ENCODE measurements at regions not wholly inside any gene's neighbourhood (a gene's known extent, or its start where the extent isn't known, plus 50 kb on each side); places are given as distances from the start of the nearest gene placed in this dataset.

DNA sequence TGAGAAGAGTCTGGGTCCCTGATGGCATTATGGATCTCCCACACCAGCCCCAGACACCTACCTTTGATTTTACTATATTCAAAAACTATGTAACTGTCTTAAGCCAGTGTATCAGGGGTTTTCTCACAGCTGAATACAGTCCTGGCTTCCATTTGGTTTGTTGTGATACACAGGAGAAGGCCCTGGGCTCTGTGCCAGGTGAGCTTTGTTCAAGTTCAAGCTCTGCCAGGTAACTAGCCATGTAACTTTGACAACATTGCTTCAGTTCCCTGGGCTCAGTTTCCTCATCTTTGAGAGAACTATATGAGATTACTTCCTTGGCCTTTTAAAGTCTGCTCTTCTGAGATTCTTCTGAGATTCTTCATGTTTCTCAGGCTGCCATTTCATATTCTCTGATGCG, 327.5 kb upstream of the TENM4 start:
- Histone ChIP-seq H3K9me3 (ENCODE audit: low read depth) (no peaks in the 10 kb centered on the region), H3K4me3 (no peak overlapping the region), H3K27me3 (no peaks in the 10 kb centered on the region), H3K4me1 (ENCODE audit: low read depth) (peaks cover 2% of the 10 kb centered on the region), H3K27ac (no peak overlapping the region), H3K36me3 (no peaks in the 10 kb centered on the region)
- no peak for DNase-seq (ENCODE audit: low read depth in 1 of 2, low spot score in 1 of 2)
- TF ChIP-seq, protein P1, sequence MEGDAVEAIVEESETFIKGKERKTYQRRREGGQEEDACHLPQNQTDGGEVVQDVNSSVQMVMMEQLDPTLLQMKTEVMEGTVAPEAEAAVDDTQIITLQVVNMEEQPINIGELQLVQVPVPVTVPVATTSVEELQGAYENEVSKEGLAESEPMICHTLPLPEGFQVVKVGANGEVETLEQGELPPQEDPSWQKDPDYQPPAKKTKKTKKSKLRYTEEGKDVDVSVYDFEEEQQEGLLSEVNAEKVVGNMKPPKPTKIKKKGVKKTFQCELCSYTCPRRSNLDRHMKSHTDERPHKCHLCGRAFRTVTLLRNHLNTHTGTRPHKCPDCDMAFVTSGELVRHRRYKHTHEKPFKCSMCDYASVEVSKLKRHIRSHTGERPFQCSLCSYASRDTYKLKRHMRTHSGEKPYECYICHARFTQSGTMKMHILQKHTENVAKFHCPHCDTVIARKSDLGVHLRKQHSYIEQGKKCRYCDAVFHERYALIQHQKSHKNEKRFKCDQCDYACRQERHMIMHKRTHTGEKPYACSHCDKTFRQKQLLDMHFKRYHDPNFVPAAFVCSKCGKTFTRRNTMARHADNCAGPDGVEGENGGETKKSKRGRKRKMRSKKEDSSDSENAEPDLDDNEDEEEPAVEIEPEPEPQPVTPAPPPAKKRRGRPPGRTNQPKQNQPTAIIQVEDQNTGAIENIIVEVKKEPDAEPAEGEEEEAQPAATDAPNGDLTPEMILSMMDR (IDR thresholded peaks at IDR 0.05; ENCODE audit: low read depth, low read length), result no peak

DNA sequence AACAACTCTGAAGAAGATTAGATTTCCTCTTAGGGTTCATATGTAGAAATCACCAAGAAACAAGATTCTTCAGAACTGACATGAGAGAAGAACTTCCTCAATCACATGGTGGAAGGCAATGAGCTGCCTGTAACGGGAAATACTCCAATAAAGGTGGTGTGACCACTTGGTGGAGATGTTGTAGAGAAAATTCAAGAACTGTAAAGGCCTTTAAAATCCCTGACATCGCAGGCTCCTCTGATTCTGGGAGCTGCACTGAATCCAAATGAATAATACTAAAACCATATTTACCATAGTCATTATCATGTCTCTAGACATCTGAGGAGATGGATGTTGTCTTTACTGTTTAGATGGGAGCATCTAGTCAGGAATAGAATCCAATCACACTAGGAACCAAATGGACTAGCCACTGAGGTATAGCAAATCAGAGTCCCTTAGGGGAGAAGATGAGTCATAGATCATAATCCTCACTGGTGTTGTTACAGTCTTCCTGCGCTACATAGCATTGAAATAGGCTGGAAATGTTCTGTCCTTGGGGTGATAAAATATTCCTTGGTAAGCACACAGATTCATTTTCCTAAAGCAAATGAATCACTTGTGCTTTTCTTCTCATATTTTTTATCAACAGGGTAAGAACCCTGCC, 321.6 kb upstream of the TENM4 start:
- DNase-seq (ENCODE audit: low read depth in 1 of 2, low spot score in 1 of 2), result peak in 1 of 2 donors; percentile 52
- H3K27ac ChIP-seq, result no peak overlapping the region
- TF ChIP-seq, protein P1 (IDR thresholded peaks at IDR 0.05; ENCODE audit: low read depth, low read length), result no peak

DNA sequence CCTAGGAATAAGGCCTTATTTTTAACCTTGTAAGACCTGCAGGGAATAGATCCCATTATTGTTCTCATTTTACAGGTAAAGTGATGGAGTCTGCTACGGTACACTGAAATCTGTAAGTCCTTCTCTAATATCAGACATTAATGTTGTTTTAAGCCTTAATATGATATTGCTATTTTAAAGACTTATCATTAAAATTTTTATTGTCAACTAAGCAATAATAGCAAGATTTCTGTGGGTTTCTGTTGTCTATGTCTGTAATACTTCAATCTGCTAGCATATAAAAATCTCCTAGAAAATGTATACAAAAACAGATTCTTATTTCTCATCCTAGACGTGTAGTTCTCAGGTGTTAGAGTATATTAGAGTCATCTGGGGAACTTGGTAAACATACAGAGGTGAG, 317.5 kb upstream of the TENM4 start:
- Histone ChIP-seq H3K27me3 (no peaks in the 10 kb centered on the region), H3K27ac (no peak overlapping the region), H3K9me3 (ENCODE audit: low read depth) (no peaks in the 10 kb centered on the region), H3K36me3 (no peaks in the 10 kb centered on the region), H3K4me1 (ENCODE audit: low read depth) (peaks cover 2% of the 10 kb centered on the region), H3K4me3 (no peak overlapping the region)
- no peak for DNase-seq (ENCODE audit: low read depth in 1 of 2, low spot score in 1 of 2)
- TF ChIP-seq, protein P1 (IDR thresholded peaks at IDR 0.05; ENCODE audit: low read depth, low read length), result no peak

More for the DNA sequence above, 321.6 kb upstream of the TENM4 start:
- Histone ChIP-seq H3K36me3 (no peaks in the 10 kb centered on the region), H3K4me1 (ENCODE audit: low read depth) (peaks cover 4% of the 10 kb centered on the region), H3K4me3 (no peak overlapping the region), H3K9me3 (ENCODE audit: low read depth) (no peaks in the 10 kb centered on the region), H3K27me3 (no peaks in the 10 kb centered on the region)

DNA sequence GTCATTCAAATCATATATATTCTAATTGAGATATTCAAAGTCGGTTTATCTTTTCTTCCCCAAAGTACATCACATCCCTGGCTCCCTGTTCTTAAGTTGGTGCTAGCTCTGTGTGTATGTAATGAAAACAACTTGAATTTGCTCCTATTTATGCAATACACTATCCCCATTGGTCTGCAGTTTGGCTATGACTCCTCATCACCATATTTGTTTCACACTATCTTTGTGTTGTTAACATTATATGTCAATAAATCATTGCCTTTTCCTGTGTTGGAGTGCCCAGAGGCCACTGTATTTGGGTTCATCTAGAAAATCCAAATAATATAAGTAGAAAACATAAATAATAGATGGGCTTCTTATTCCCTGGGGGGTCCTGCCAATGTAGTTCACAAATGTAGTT, 306.6 kb upstream of the TENM4 start:
- Histone ChIP-seq H3K36me3 (no peaks in the 10 kb centered on the region), H3K27ac (no peak overlapping the region), H3K9me3 (ENCODE audit: low read depth) (no peaks in the 10 kb centered on the region), H3K4me1 (ENCODE audit: low read depth) (peaks cover 4% of the 10 kb centered on the region), H3K27me3 (no peaks in the 10 kb centered on the region), H3K4me3 (no peak overlapping the region)
- TF ChIP-seq, protein P1 (IDR thresholded peaks at IDR 0.05; ENCODE audit: low read depth, low read length), result no peak
- no peak for DNase-seq (ENCODE audit: low read depth in 1 of 2, low spot score in 1 of 2)

DNA sequence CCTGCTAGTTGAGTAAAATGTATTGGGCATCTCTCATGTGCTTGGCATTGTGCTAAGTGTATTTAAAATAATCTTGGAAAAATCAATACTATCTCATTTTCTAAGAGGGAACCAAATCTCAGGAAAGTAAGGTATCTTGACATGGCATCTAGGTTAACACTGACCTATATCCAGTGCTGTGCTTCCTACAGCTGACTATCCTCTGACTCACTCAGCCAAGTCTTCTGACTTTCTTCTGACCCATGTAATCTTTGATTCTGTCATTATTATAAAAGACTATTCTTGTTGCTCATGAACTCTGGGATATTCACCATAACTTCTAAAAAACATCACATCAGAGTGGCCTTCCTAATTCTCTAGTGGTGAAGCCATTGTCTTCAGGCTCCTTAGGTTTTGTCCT, 304.1 kb upstream of the TENM4 start:
- no peaks in the 10 kb centered on the region for H3K9me3 ChIP-seq (ENCODE audit: low read depth)
- H3K36me3 ChIP-seq, result no peaks in the 10 kb centered on the region
- TF ChIP-seq, protein P1 (IDR thresholded peaks at IDR 0.05; ENCODE audit: low read depth, low read length), result no peak
- H3K4me1 ChIP-seq (ENCODE audit: low read depth), result peaks cover 4% of the 10 kb centered on the region
- H3K4me3 ChIP-seq, result no peak overlapping the region
- H3K27me3 ChIP-seq, result no peaks in the 10 kb centered on the region
- no peak overlapping the region for H3K27ac ChIP-seq
- no peak for DNase-seq (ENCODE audit: low read depth in 1 of 2, low spot score in 1 of 2)
